IMR-90 (cell line): ENCODE measurements at regions not wholly inside any gene's neighbourhood (a gene's known extent, or its start where the extent isn't known, plus 50 kb on each side); places are given as distances from the start of the nearest gene placed in this dataset.

Experiments used
- ATAC-seq: fragments of 200-7000 bp; cut with Tn5 transposase; 2 replicates; pipeline ENCODE4 v1.9.1; 2020; ENCODE audit warnings: low read depth, mild to moderate bottlenecking, moderate library complexity
- BruUV-seq: library from RNA; stranded (reverse); fragments of 400-500 nt; replicated peaks from 2 replicates; lab custom pipeline; 2021; lab: Mats Ljungman, UMichigan
- CTCF ChIA-PET: fragments of 300-600 bp; formaldehyde crosslinking; extraction: SDS; loops from one replicate; lab custom pipeline; 2021; ENCODE audit warnings: antibody characterized with exemption; lab: Yijun Ruan, JAX
- POLR2A ChIA-PET: fragments of 300-600 bp; sonication (Branson Sonifier 250); formaldehyde crosslinking; loops from one replicate; lab custom pipeline; 2022; ENCODE audit warnings: antibody characterized with exemption; ENCODE audit not compliant: unreplicated experiment; lab: Charles Lee
- DNase-seq: peaks from one replicate; pipeline ENCODE4 v3.0.0; 2013
- H2AFZ ChIP-seq: replicated peaks from 2 replicates; pipeline ENCODE3; 2013; ENCODE audit warnings: low read length, mild to moderate bottlenecking; ENCODE audit not compliant: poor library complexity
- H2AK5ac ChIP-seq: 2 replicates; pipeline ENCODE4 v1.6.1; 2013; ENCODE audit warnings: low read depth, low read length, inconsistent platforms
- H2AK9ac ChIP-seq: replicated peaks from 2 replicates; pipeline ENCODE3; 2013; ENCODE audit warnings: mild to moderate bottlenecking, low read depth, low read length, moderate library complexity; ENCODE audit not compliant: poor library complexity
- H2BK120ac ChIP-seq: 2 replicates; pipeline ENCODE4 v1.6.1; 2013; ENCODE audit warnings: low read depth, low read length, inconsistent platforms
- H2BK15ac ChIP-seq: 3 replicates; pipeline ENCODE4 v1.6.1; 2013; ENCODE audit warnings: low read depth, low read length, inconsistent platforms
- H2BK20ac ChIP-seq: 2 replicates; pipeline ENCODE4 v1.6.1; 2013; ENCODE audit warnings: low read depth, mild to moderate bottlenecking, inconsistent platforms, low read length, moderate library complexity
- H2BK5ac ChIP-seq: 2 replicates; pipeline ENCODE4 v1.6.1; 2013; ENCODE audit warnings: mild to moderate bottlenecking, low read depth, low read length, inconsistent platforms; ENCODE audit not compliant: poor library complexity, severe bottlenecking
- H3K14ac ChIP-seq: replicated peaks from 2 replicates; pipeline ENCODE4 v1.6.1; 2013; ENCODE audit warnings: low read depth, low read length, inconsistent platforms
- H3K18ac ChIP-seq: 2 replicates; pipeline ENCODE4 v1.6.1; 2013; ENCODE audit warnings: low read depth, low read length, control low read depth
- H3K23ac ChIP-seq: 2 replicates; pipeline ENCODE4 v1.6.1; 2013; ENCODE audit warnings: low read depth, low read length, inconsistent platforms
- H3K27ac ChIP-seq: 2 replicates; pipeline ENCODE4 v1.5.1; 2013; ENCODE audit warnings: mild to moderate bottlenecking, control low read depth, low read length; ENCODE audit not compliant: insufficient read depth
- H3K27me3 ChIP-seq: 2 replicates; pipeline ENCODE4 v1.6.1; 2013; ENCODE audit warnings: low read length; ENCODE audit not compliant: control insufficient read depth, insufficient read depth
- H3K36me3 ChIP-seq: 2 replicates; pipeline ENCODE4 v1.6.1; 2013; ENCODE audit warnings: low read length, mixed read lengths; ENCODE audit not compliant: control insufficient read depth, insufficient read depth
- H3K4ac ChIP-seq: 2 replicates; pipeline ENCODE4 v1.6.1; 2013; ENCODE audit warnings: low read depth, low read length, inconsistent platforms
- H3K4me1 ChIP-seq: 2 replicates; pipeline ENCODE4 v1.6.1; 2013; ENCODE audit warnings: low read length, mixed read lengths; ENCODE audit not compliant: control insufficient read depth, insufficient read depth
- H3K4me2 ChIP-seq: 2 replicates; pipeline ENCODE4 v1.6.1; 2013; ENCODE audit warnings: low read depth, mild to moderate bottlenecking, control low read depth, low read length, moderate library complexity
- H3K4me3 ChIP-seq: 2 replicates; pipeline ENCODE4 v1.5.1; 2013; ENCODE audit warnings: low read depth, mild to moderate bottlenecking, control low read depth, low read length, moderate library complexity; ENCODE audit not compliant: insufficient read depth
- H3K56ac ChIP-seq: 2 replicates; pipeline ENCODE4 v1.6.1; 2013; ENCODE audit warnings: low read length, inconsistent platforms; ENCODE audit not compliant: insufficient read depth; ENCODE audit errors: extremely low read depth
- H3K79me1 ChIP-seq, 2 experiments: 2 replicates each; pipeline ENCODE4 v1.6.1; 2013; ENCODE audit warnings: low read length in 2 of 2, inconsistent platforms in 1 of 2, low read depth in 1 of 2
- H3K9ac ChIP-seq: 2 replicates; pipeline ENCODE4 v1.6.1; 2013; ENCODE audit warnings: low read depth, low read length, control low read depth
- H3K9me1 ChIP-seq: 2 replicates; pipeline ENCODE4 v1.6.1; 2013; ENCODE audit warnings: low read length, inconsistent platforms; ENCODE audit not compliant: insufficient read depth
- H3K9me3 ChIP-seq: 2 replicates; pipeline ENCODE4 v1.6.1; 2013; ENCODE audit warnings: low read length; ENCODE audit not compliant: control insufficient read depth, insufficient read depth
- H4K20me1 ChIP-seq: 2 replicates; pipeline ENCODE4 v1.6.1; 2013; ENCODE audit warnings: low read length, inconsistent platforms; ENCODE audit not compliant: insufficient read depth
- H4K5ac ChIP-seq: 2 replicates; pipeline ENCODE4 v1.6.1; 2013; ENCODE audit warnings: mild to moderate bottlenecking, low read depth, low read length, control low read depth
- H4K8ac ChIP-seq, 2 experiments: 2 replicates each; pipeline ENCODE4 v1.6.1; 2013; ENCODE audit warnings: low read depth in 2 of 2, low read length in 2 of 2, control low read depth in 1 of 2, inconsistent platforms in 1 of 2
- H4K91ac ChIP-seq: 2 replicates; pipeline ENCODE4 v1.6.1; 2013; ENCODE audit warnings: low read depth, low read length, inconsistent platforms; ENCODE audit not compliant: insufficient read depth
- BHLHE40 ChIP-seq: fragments of 150-350 bp; IDR thresholded peaks from 2 replicates; pipeline ENCODE4 v1.6.1; 2016; ENCODE audit warnings: mild to moderate bottlenecking, low read depth, low read length
- CEBPB ChIP-seq: IDR thresholded peaks from 2 replicates; pipeline ENCODE4 v1.6.1; 2012; ENCODE audit warnings: low read depth, low read length, improper control_type of control experiment
- CHD1 ChIP-seq: IDR thresholded peaks from 2 replicates; pipeline ENCODE4 v1.6.1; 2012; ENCODE audit warnings: low read depth, low read length, improper control_type of control experiment
- CTCF ChIP-seq: conservative IDR thresholded peaks from 2 replicates; pipeline ENCODE4 v1.5.1; 2012; ENCODE audit warnings: mild to moderate bottlenecking, low read depth, low read length, improper control_type of control experiment
- ELK1 ChIP-seq: fragments of 150-350 bp; IDR thresholded peaks from 2 replicates; pipeline ENCODE4 v1.6.1; 2016; ENCODE audit warnings: low read depth, mild to moderate bottlenecking, low read length, moderate library complexity, borderline replicate concordance
- FOS ChIP-seq: fragments of 150-350 bp; IDR thresholded peaks from 2 replicates; pipeline ENCODE4 v1.6.1; 2016; ENCODE audit warnings: low read depth, low read length
- MAFK ChIP-seq: IDR thresholded peaks from 2 replicates; pipeline ENCODE4 v1.6.1; 2012; ENCODE audit warnings: low read depth, low read length, improper control_type of control experiment
- MAZ ChIP-seq: IDR thresholded peaks from 2 replicates; pipeline ENCODE4 v1.6.1; 2012; ENCODE audit warnings: low read depth, mild to moderate bottlenecking, low read length, improper control_type of control experiment, moderate library complexity, borderline replicate concordance
- MXI1 ChIP-seq: IDR thresholded peaks from 2 replicates; pipeline ENCODE4 v1.6.1; 2012; ENCODE audit warnings: low read depth, mild to moderate bottlenecking, low read length, moderate library complexity, borderline replicate concordance
- NFE2L2 ChIP-seq: fragments of 150-350 bp; IDR thresholded peaks from 2 replicates; pipeline ENCODE4 v1.6.1; 2016; ENCODE audit warnings: low read depth, mild to moderate bottlenecking, low read length
- POLR2A ChIP-seq: IDR thresholded peaks from 2 replicates; pipeline ENCODE4 v1.6.1; 2012; ENCODE audit warnings: mild to moderate bottlenecking, low read depth, low read length
- RAD21 ChIP-seq: IDR thresholded peaks from 2 replicates; pipeline ENCODE4 v1.6.1; 2012; ENCODE audit warnings: low read length, improper control_type of control experiment
- RCOR1 ChIP-seq: IDR thresholded peaks from 2 replicates; pipeline ENCODE4 v1.6.1; 2012; ENCODE audit warnings: mild to moderate bottlenecking, low read length, improper control_type of control experiment; ENCODE audit not compliant: insufficient replicate concordance
- RFX5 ChIP-seq: IDR thresholded peaks from 2 replicates; pipeline ENCODE4 v1.8.0; 2012; ENCODE audit warnings: low read depth, mild to moderate bottlenecking, low read length, moderate library complexity
- SMC3 ChIP-seq: fragments of 150-350 bp; IDR thresholded peaks from 2 replicates; pipeline ENCODE4 v1.6.1; 2016; ENCODE audit warnings: low read depth, mild to moderate bottlenecking, antibody characterized with exemption, low read length, moderate library complexity
- dilution Hi-C: fragments of 300-500 bp; cut with HindIII; formaldehyde crosslinking; loops from one replicate; pipeline ENCODE4 v1.14.3; 2018; ENCODE audit warnings: low sequenced_read_pairs; ENCODE audit not compliant: unreplicated experiment
- in situ Hi-C: fragments of 300-500 bp; cut with MboI; formaldehyde crosslinking; loops from 3 replicates; pipeline ENCODE4 v1.14.3; 2019; ENCODE audit warnings: low sequenced_read_pairs, inconsistent platforms, mixed read lengths
- intact Hi-C: fragments of 100-400 bp; cut with micrococcal nuclease; formaldehyde crosslinking; loops from 2 replicates; pipeline ENCODE4 v1.10.0; 2022
- TF ChIP-seq, protein P1 (sequence below): fragments of 150-350 bp; IDR thresholded peaks from 2 replicates; pipeline ENCODE4 v1.6.1; 2017; ENCODE audit warnings: mild to moderate bottlenecking, antibody characterized with exemption, low read length, low read depth

- Histone ChIP-seq H4K5ac (no peak overlapping the region), H4K20me1 (no peaks in the 10 kb centered on the region), H3K36me3 (no peaks in the 10 kb centered on the region), H3K27ac (no peak overlapping the region), H3K4me3 (no peak overlapping the region), H4K91ac (no peak overlapping the region), H3K18ac (no peak overlapping the region), H2BK20ac (no peak overlapping the region), H3K4me2 (no peak overlapping the region), H3K9me1 (no peaks in the 10 kb centered on the region), H2AFZ (no peak overlapping the region), H3K23ac (no peak overlapping the region), H3K56ac (no peak overlapping the region), H3K9me3 (no peaks in the 10 kb centered on the region), H3K14ac (no peak overlapping the region), H2BK5ac (no peak overlapping the region), H2BK120ac (no peak overlapping the region), H3K79me1 (no peaks in the 10 kb centered on the region), H2BK15ac (no peak overlapping the region), H3K27me3 (no peaks in the 10 kb centered on the region), H2AK9ac (no peak overlapping the region), H4K8ac (no peak overlapping the region), H3K4me1 (no peaks in the 10 kb centered on the region), H3K9ac (no peak overlapping the region), H3K4ac (no peak overlapping the region), H2AK5ac (no peak overlapping the region)
- no peak for ATAC-seq
- ChIA-PET POLR2A (no interaction called here), CTCF (no interaction called here)
- TF ChIP-seq MAZ: no peak
- TF ChIP-seq CEBPB: no peak
- no peak for TF ChIP-seq POLR2A
- TF ChIP-seq, protein P1, sequence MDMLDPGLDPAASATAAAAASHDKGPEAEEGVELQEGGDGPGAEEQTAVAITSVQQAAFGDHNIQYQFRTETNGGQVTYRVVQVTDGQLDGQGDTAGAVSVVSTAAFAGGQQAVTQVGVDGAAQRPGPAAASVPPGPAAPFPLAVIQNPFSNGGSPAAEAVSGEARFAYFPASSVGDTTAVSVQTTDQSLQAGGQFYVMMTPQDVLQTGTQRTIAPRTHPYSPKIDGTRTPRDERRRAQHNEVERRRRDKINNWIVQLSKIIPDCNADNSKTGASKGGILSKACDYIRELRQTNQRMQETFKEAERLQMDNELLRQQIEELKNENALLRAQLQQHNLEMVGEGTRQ: no peak
- no peak for TF ChIP-seq MAFK
- no peak for TF ChIP-seq ELK1
- no peak for TF ChIP-seq BHLHE40
- no peak for TF ChIP-seq RCOR1
- no peak for TF ChIP-seq SMC3
- no peak for TF ChIP-seq CHD1
- TF ChIP-seq FOS: no peak
- TF ChIP-seq RFX5: no peak
- TF ChIP-seq MXI1: no peak
- no peak for TF ChIP-seq RAD21
- TF ChIP-seq CTCF: no peak
- TF ChIP-seq NFE2L2: no peak
- intact Hi-C loops (no loop called here), in situ Hi-C loops (no loop called here), dilution Hi-C loops (no loop called here)
- no TSS peak for BruUV-seq
- no peak for DNase-seq
Measured at GRCh38 chr4:36624030-36624429, 342.6 kb downstream of the DTHD1 start.
